Upper lobe of left lung (tissue), 4 donors: ENCODE measurements at regions not wholly inside any gene's neighbourhood (a gene's known extent, or its start where the extent isn't known, plus 50 kb on each side); places are given as distances from the start of the nearest gene placed in this dataset.

Source experiments
- POLR2A ChIP-seq, 4 donors: fragments of 450-650 bp; IDR thresholded peaks; one replicate each; pipeline ENCODE4 v1.5.1; 2016 to 2017; ENCODE audit warnings: antibody characterized with exemption in 4 of 4, mild to moderate bottlenecking in 2 of 4
- TF ChIP-seq, protein P1 (sequence below), 6 experiments: fragments of 450-650 bp in 4 of 6; fragments of 200-600 bp in 2 of 6; sonication (generic) in 2 of 6; IDR thresholded peaks; one replicate each; pipeline ENCODE4 v1.5.1; 2016 to 2019; ENCODE audit warnings: antibody characterized with exemption in 6 of 6

DNA sequence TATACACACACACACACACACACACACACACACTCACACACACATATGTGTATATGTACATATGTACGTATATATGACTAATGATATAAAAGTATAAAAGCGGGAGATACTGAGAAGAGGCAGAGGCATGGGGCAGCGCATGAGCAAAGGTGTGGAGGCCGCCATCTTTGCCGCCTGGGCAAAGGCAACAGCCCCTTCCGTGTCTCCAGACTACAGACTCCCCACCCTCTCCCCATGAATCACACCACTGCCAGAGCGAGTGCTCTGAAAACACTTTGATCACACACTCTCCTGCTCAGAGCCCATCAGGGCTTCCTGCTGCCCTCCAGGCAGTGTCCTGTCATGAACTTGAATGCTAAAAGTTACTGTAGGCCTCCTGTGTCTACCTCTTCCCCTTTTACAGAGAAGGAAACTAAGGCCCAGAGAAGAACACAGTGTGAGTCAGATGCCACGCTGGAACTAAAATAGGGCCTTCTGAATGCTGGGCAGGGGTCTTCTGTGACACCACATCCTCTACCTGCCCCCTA is 54.7 kb upstream of the SSBP3 start:
- TF ChIP-seq, protein P1, sequence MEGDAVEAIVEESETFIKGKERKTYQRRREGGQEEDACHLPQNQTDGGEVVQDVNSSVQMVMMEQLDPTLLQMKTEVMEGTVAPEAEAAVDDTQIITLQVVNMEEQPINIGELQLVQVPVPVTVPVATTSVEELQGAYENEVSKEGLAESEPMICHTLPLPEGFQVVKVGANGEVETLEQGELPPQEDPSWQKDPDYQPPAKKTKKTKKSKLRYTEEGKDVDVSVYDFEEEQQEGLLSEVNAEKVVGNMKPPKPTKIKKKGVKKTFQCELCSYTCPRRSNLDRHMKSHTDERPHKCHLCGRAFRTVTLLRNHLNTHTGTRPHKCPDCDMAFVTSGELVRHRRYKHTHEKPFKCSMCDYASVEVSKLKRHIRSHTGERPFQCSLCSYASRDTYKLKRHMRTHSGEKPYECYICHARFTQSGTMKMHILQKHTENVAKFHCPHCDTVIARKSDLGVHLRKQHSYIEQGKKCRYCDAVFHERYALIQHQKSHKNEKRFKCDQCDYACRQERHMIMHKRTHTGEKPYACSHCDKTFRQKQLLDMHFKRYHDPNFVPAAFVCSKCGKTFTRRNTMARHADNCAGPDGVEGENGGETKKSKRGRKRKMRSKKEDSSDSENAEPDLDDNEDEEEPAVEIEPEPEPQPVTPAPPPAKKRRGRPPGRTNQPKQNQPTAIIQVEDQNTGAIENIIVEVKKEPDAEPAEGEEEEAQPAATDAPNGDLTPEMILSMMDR (IDR thresholded peaks at IDR 0.05), result no peak
- no peak for TF ChIP-seq POLR2A (IDR thresholded peaks at IDR 0.05)
